Activated CD8-positive, alpha-beta memory T cell treated with anti-CD3 and anti-CD28 coated beads for 24 hours (primary cell): ENCODE measurements at regions not wholly inside any gene's neighbourhood (a gene's known extent, or its start where the extent isn't known, plus 50 kb on each side); places are given as distances from the start of the nearest gene placed in this dataset.

Experiments used
- DNase-seq: peaks from one replicate; pipeline ENCODE4 v3.0.0-alpha.2; 2020

GRCh38 chr11:15705891-15706290 is 591.2 kb downstream of the INSC start:
- no peak for DNase-seq

- DNase-seq, result no peak
Measured at GRCh38 chr11:15707194-15707593, 592.5 kb downstream of the INSC start.

- no peak for DNase-seq
Measured at GRCh38 chr11:15707971-15708370, 593.2 kb downstream of the INSC start.

- no peak for DNase-seq
Measured at GRCh38 chr11:15710580-15711275, 596.0 kb downstream of the INSC start.

GRCh38 chr11:15711311-15711710 is 596.6 kb downstream of the INSC start:
- DNase-seq, result no peak

- DNase-seq, result no peak
Measured at GRCh38 chr11:15714641-15715399, 600.1 kb downstream of the INSC start.

- DNase-seq, result no peak
Measured at GRCh38 chr11:15716550-15716949, 601.8 kb downstream of the INSC start.

- DNase-seq, result no peak
Measured at GRCh38 chr11:15720460-15720859, 605.7 kb downstream of the INSC start.

GRCh38 chr11:15723966-15724365 is 609.2 kb downstream of the INSC start:
- DNase-seq, result no peak

- no peak for DNase-seq
Measured at GRCh38 chr11:15724601-15725000, 609.9 kb downstream of the INSC start.

GRCh38 chr11:15725246-15725645 is 610.5 kb downstream of the INSC start:
- DNase-seq, result no peak

GRCh38 chr11:15726221-15726746 is 611.6 kb downstream of the INSC start:
- DNase-seq, result no peak

- DNase-seq, result no peak
Measured at GRCh38 chr11:15726893-15727519, 612.3 kb downstream of the INSC start.

GRCh38 chr11:15727520-15727914 is 612.8 kb downstream of the INSC start:
- no peak for DNase-seq

GRCh38 chr11:15728207-15728606 is 613.5 kb downstream of the INSC start:
- no peak for DNase-seq

GRCh38 chr11:15730263-15730994 is 615.7 kb downstream of the INSC start:
- DNase-seq, result no peak

- no peak for DNase-seq
Measured at GRCh38 chr11:15730995-15731385, 616.3 kb downstream of the INSC start.

GRCh38 chr11:15735706-15736105 is 620.6 kb downstream of the SOX6 start:
- no peak for DNase-seq

GRCh38 chr11:15737320-15737719 is 619.0 kb downstream of the SOX6 start:
- no peak for DNase-seq

GRCh38 chr11:15738931-15739330 is 617.4 kb downstream of the SOX6 start:
- DNase-seq, result no peak

GRCh38 chr11:15742626-15743519 is 613.5 kb downstream of the SOX6 start:
- DNase-seq, result no peak

- DNase-seq, result no peak
Measured at GRCh38 chr11:15744693-15745092, 611.7 kb downstream of the SOX6 start.
